ENCODE measurements at regions not wholly inside any gene's neighbourhood (a gene's known extent, or its start where the extent isn't known, plus 50 kb on each side); places are given as distances from the start of the nearest gene placed in this dataset.

DNA sequence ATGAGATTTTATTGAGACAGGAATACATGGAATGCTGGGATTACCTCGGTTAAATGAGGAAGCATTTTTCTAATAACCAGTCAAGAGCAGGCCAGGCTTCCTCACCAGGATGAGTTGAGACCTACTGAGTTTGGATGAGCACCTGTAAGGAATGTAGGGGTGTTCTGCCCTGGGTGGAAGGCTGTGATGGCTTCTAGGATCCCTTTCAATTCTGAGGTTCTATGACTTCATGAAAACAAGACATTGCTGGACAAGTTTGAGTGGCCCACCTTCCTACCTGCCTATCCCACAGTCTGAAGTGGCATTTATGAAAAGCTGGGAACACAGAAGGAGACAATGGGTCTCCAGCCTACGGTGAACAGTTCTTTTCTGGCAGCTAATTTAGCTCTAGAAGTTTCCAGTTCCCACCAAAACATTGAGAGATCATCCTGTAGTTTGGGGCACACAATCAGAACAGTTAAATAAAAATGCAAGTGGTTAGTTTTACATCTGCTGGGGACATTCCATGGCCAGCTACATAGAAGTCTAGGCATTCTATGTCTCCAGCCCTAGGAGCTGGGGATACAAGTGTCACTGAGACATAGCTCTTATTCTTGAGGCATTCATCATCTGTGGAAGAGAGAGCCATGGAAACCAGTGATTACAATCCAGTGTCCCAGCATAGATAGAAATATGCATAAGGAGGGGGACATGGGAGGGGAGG lies 51.3 kb upstream of the TSPAN2 start:
- TF ChIP-seq CTCF (conservative IDR thresholded peaks at IDR 0.05) (no peak), ZFX (IDR thresholded peaks at IDR 0.05) (no peak)

Measured in C4-2B (cell line).